Hepatocyte (in vitro differentiated cells): ENCODE measurements at regions not wholly inside any gene's neighbourhood (a gene's known extent, or its start where the extent isn't known, plus 50 kb on each side); places are given as distances from the start of the nearest gene placed in this dataset.

Source experiments
- DNase-seq: peaks from one replicate; pipeline ENCODE4 v3.0.0-alpha.2; 2016; ENCODE audit warnings: low spot score
- H2AFZ ChIP-seq: fragments of 200-600 bp; sonication (generic); 2 replicates; pipeline ENCODE4 v1.6.0; 2016; ENCODE audit warnings: antibody characterized with exemption, mild to moderate bottlenecking
- H3K27ac ChIP-seq: fragments of 200-600 bp; sonication (generic); 2 replicates; pipeline ENCODE4 v1.5.1; 2016; ENCODE audit warnings: mild to moderate bottlenecking
- H3K27me3 ChIP-seq: fragments of 200-600 bp; sonication (generic); 2 replicates; pipeline ENCODE4 v1.6.1; 2016
- H3K36me3 ChIP-seq: fragments of 200-600 bp; sonication (generic); replicated peaks from 2 replicates; pipeline ENCODE4 v1.5.1; 2016; ENCODE audit warnings: low read depth; ENCODE audit not compliant: insufficient read depth
- H3K4me1 ChIP-seq: fragments of 200-600 bp; sonication (generic); 2 replicates; pipeline ENCODE4 v1.5.1; 2016; ENCODE audit warnings: mild to moderate bottlenecking, moderate library complexity; ENCODE audit not compliant: insufficient read depth
- H3K4me2 ChIP-seq: fragments of 200-600 bp; sonication (generic); 2 replicates; pipeline ENCODE4 v1.6.0; 2016
- H3K4me3 ChIP-seq: fragments of 200-600 bp; sonication (generic); 2 replicates; pipeline ENCODE4 v1.5.1; 2016; ENCODE audit warnings: mild to moderate bottlenecking
- H3K79me2 ChIP-seq: fragments of 200-600 bp; sonication (generic); 2 replicates; pipeline ENCODE4 v1.6.0; 2017; ENCODE audit warnings: mild to moderate bottlenecking
- H3K9me2 ChIP-seq: fragments of 200-600 bp; sonication (generic); replicated peaks from 2 replicates; pipeline ENCODE4 v1.6.0; 2017; ENCODE audit warnings: mild to moderate bottlenecking; ENCODE audit not compliant: insufficient read depth
- H3K9me3 ChIP-seq: fragments of 200-600 bp; sonication (generic); 2 replicates; pipeline ENCODE4 v1.5.1; 2016; ENCODE audit warnings: low read depth, mild to moderate bottlenecking
- H4K20me1 ChIP-seq: fragments of 200-600 bp; sonication (generic); 2 replicates; pipeline ENCODE4 v1.6.0; 2016; ENCODE audit warnings: mild to moderate bottlenecking; ENCODE audit not compliant: insufficient read depth, poor library complexity, severe bottlenecking
- CTCF ChIP-seq: fragments of 200-600 bp; sonication (generic); IDR thresholded peaks from 2 replicates; pipeline ENCODE4 v1.5.1; 2016; ENCODE audit warnings: antibody characterized with exemption, mild to moderate bottlenecking; ENCODE audit not compliant: poor library complexity
- EZH2 ChIP-seq: fragments of 200-600 bp; sonication (generic); IDR thresholded peaks from 2 replicates; pipeline ENCODE4 v1.6.1; 2016; ENCODE audit warnings: antibody characterized with exemption, mild to moderate bottlenecking, borderline replicate concordance
- EZH2phosphoT487 ChIP-seq: fragments of 200-600 bp; sonication (generic); IDR thresholded peaks from one replicate; pipeline ENCODE4 v1.6.1; 2018; ENCODE audit warnings: antibody characterized with exemption, mild to moderate bottlenecking, low read depth, moderate library complexity; ENCODE audit not compliant: unreplicated experiment, severe bottlenecking
- WGBS: methylation state at CpG from one replicate; pipeline ENCODE4 v1.1.6; 2016; ENCODE audit warnings: low lambda C conversion rate; ENCODE audit errors: missing lambda C conversion rate; 5-methylcytosine and 5-hydroxymethylcytosine counted together

GRCh38 chr10:36175954-36176353, 533.9 kb upstream of the FZD8 start:
- no peak for TF ChIP-seq EZH2phosphoT487
- no peak for TF ChIP-seq CTCF
- no peak for TF ChIP-seq EZH2
- Histone ChIP-seq H3K27me3 (no peaks in the 10 kb centered on the region), H2AFZ (no peak overlapping the region), H3K27ac (no peak overlapping the region), H3K9me2 (no peaks in the 10 kb centered on the region), H3K79me2 (no peaks in the 10 kb centered on the region), H3K9me3 (no peaks in the 10 kb centered on the region), H3K4me1 (peaks cover 20% of the 10 kb centered on the region), H3K36me3 (no peaks in the 10 kb centered on the region), H3K4me3 (no peak overlapping the region), H3K4me2 (no peak overlapping the region), H4K20me1 (no peaks in the 10 kb centered on the region)
- no peak for DNase-seq

GRCh38 chr10:36173364-36173763, 531.3 kb upstream of the FZD8 start:
- H3K4me3 ChIP-seq: no peak overlapping the region
- H3K9me2 ChIP-seq: no peaks in the 10 kb centered on the region
- 75% methylated on average over 4 of the region's 4 CpGs for WGBS
- no peaks in the 10 kb centered on the region for H4K20me1 ChIP-seq
- no peaks in the 10 kb centered on the region for H3K27me3 ChIP-seq
- H3K27ac ChIP-seq: no peak overlapping the region
- H3K4me1 ChIP-seq: peaks cover 22% of the 10 kb centered on the region
- H3K4me2 ChIP-seq: no peak overlapping the region
- H3K79me2 ChIP-seq: no peaks in the 10 kb centered on the region
- H3K9me3 ChIP-seq: no peaks in the 10 kb centered on the region
- DNase-seq: no peak
- TF ChIP-seq EZH2phosphoT487 (no peak), CTCF (no peak), EZH2 (no peak)
- no peak overlapping the region for H2AFZ ChIP-seq
- H3K36me3 ChIP-seq: no peaks in the 10 kb centered on the region

GRCh38 chr10:36171953-36172940, 530.2 kb upstream of the FZD8 start:
- no peak for DNase-seq
- peaks cover 22% of the 10 kb centered on the region for H3K4me1 ChIP-seq
- peak overlapping the region; percentile 41 for H3K4me2 ChIP-seq
- TF ChIP-seq EZH2phosphoT487: no peak
- TF ChIP-seq CTCF: no peak
- no peak for TF ChIP-seq EZH2
- no peak overlapping the region for H3K4me3 ChIP-seq
- H4K20me1 ChIP-seq: no peaks in the 10 kb centered on the region
- 54% methylated on average over 10 of the region's 10 CpGs for WGBS
- no peaks in the 10 kb centered on the region for H3K79me2 ChIP-seq
- H2AFZ ChIP-seq: peak overlapping the region; percentile 27
- H3K36me3 ChIP-seq: no peaks in the 10 kb centered on the region
- no peaks in the 10 kb centered on the region for H3K27me3 ChIP-seq
- H3K9me3 ChIP-seq: no peaks in the 10 kb centered on the region
- no peaks in the 10 kb centered on the region for H3K9me2 ChIP-seq
- H3K27ac ChIP-seq: peak overlapping the region; percentile 20
